Stimulated activated effector memory CD8-positive, alpha-beta T cell treated with anti-CD3 and anti-CD28 coated beads, Interleukin-12 subunit alpha, Interleukin-12 subunit beta, amount 100 ng/mL, for 72 hours (primary cell): ENCODE measurements at regions not wholly inside any gene's neighbourhood (a gene's known extent, or its start where the extent isn't known, plus 50 kb on each side); places are given as distances from the start of the nearest gene placed in this dataset.

Experiments
- ATAC-seq: fragments of 150-1000 bp; cut with Tn5 transposase; 2 replicates; pipeline ENCODE4 v1.10.0; 2021
- DNase-seq, 2 donors: peaks; one replicate each; pipeline ENCODE4 v3.0.0; 2021 to 2022; ENCODE audit warnings: low spot score in 2 of 2
- H3K27ac Mint-ChIP-seq: one replicate; pipeline ENCODE4 v1.8.0; 2022; ENCODE audit warnings: mild to moderate bottlenecking, mixed read lengths
- H3K36me3 Mint-ChIP-seq: one replicate; pipeline ENCODE4 v1.8.0; 2022; ENCODE audit warnings: mild to moderate bottlenecking, mixed read lengths
- H3K4me1 Mint-ChIP-seq: one replicate; pipeline ENCODE4 v1.8.0; 2022; ENCODE audit warnings: mixed read lengths
- H3K4me3 Mint-ChIP-seq: one replicate; pipeline ENCODE4 v1.8.0; 2022; ENCODE audit warnings: mild to moderate bottlenecking, mixed read lengths
- H3K9me3 Mint-ChIP-seq: one replicate; pipeline ENCODE4 v1.8.0; 2022; ENCODE audit warnings: mixed read lengths

- H3K9me3 Mint-ChIP-seq = no peaks in the 10 kb centered on the region
- no peaks in the 10 kb centered on the region for H3K36me3 Mint-ChIP-seq
- no peaks in the 10 kb centered on the region for H3K4me1 Mint-ChIP-seq
- H3K27ac Mint-ChIP-seq = no peak overlapping the region
- ATAC-seq = no peak
- H3K4me3 Mint-ChIP-seq = no peak overlapping the region
- DNase-seq = no peak
These were observed 303.6 kb downstream of the UTP18 start for GRCh38 chr17:51563961-51564360.

GRCh38 chr17:51572115-51572514, 311.8 kb downstream of the UTP18 start:
- no peak overlapping the region for H3K27ac Mint-ChIP-seq
- H3K4me1 Mint-ChIP-seq = no peaks in the 10 kb centered on the region
- no peak for DNase-seq
- H3K36me3 Mint-ChIP-seq = no peaks in the 10 kb centered on the region
- peaks cover 3% of the 10 kb centered on the region for H3K9me3 Mint-ChIP-seq
- ATAC-seq = no peak
- no peak overlapping the region for H3K4me3 Mint-ChIP-seq
